Adrenal gland (tissue), 9 donors: ENCODE measurements at regions not wholly inside any gene's neighbourhood (a gene's known extent, or its start where the extent isn't known, plus 50 kb on each side); places are given as distances from the start of the nearest gene placed in this dataset.

Source experiments
- DNase-seq, 7 donors: peaks; one replicate each; pipeline ENCODE4 v3.0.0-alpha.2; 2019 to 2020
- H3K27ac ChIP-seq, 5 donors: fragments of 200-600 bp; sonication (generic) in 4 of 5; 1 replicate in 3 of 5; 2 replicates in 2 of 5; pipeline versions ENCODE4 v1.5.1 to v1.8.0; 2016 to 2020; ENCODE audit warnings: mild to moderate bottlenecking in 1 of 5
- H3K27me3 ChIP-seq: fragments of 200-600 bp; 2 replicates; pipeline ENCODE4 v1.8.0; 2021
- H3K36me3 ChIP-seq, 2 donors: fragments of 200-600 bp; replicated peaks in 1 of 2; 1 replicate in 1 of 2; 2 replicates in 1 of 2; pipeline versions ENCODE4 v1.5.1 to v1.8.0; 2018 to 2022
- H3K4me1 ChIP-seq, 2 donors: fragments of 200-600 bp; replicated peaks in 1 of 2; 1 replicate in 1 of 2; 2 replicates in 1 of 2; pipeline versions ENCODE4 v1.5.1 to v1.8.0; 2018 to 2021
- H3K4me3 ChIP-seq, 4 donors: fragments of 200-600 bp; sonication (generic) in 3 of 4; one replicate each; pipeline ENCODE4 v1.5.1; 2016 to 2018
- H3K9me3 ChIP-seq, 3 donors: fragments of 200-600 bp; sonication (generic) in 1 of 3; replicated peaks in 1 of 3; 1 replicate in 2 of 3; 2 replicates in 1 of 3; pipeline versions ENCODE4 v1.5.1 to v1.8.0; 2016 to 2021
- CTCF ChIP-seq, 6 experiments: fragments of 450-650 bp in 4 of 6; fragments of 200-600 bp in 2 of 6; sonication (generic) in 1 of 6; IDR thresholded peaks; 1 replicate in 5 of 6; 2 replicates in 1 of 6; pipeline versions ENCODE4 v1.5.1 to v1.8.0; 2016 to 2021; ENCODE audit warnings: antibody characterized with exemption in 6 of 6, mild to moderate bottlenecking in 2 of 6, moderate library complexity in 1 of 6
- POLR2A ChIP-seq, 2 donors: fragments of 450-650 bp; IDR thresholded peaks; one replicate each; pipeline ENCODE4 v1.6.1; 2017; ENCODE audit warnings: antibody characterized with exemption in 2 of 2, mild to moderate bottlenecking in 2 of 2, moderate library complexity in 1 of 2
- WGBS, 4 donors: extraction: QIAGEN DNeasy Blood & Tissue Kit in 2 of 4; methylation state at CpG; one replicate each; pipeline versions ENCODE4 v1.1.5 to v1.1.7; 2013 to 2017; 5-methylcytosine and 5-hydroxymethylcytosine counted together
- intact Hi-C, 2 donors: fragments of 100-400 bp; cut with DNase I; formaldehyde crosslinking; loops; one replicate each; pipeline versions ENCODE4 v1.14.1 to v1.15.0; 2022 to 2023
- donor health status: healthy with polysubstance abuse.
- donor health status: Bipolar disorder and iron deficiency.
- donor health status: DM: yes; HTN: yes; CAD: no.
- donor health status: DM: no; HTN: no; CAD: no.
- donor health status: DM: no; HTN: no; CAD: no.

DNA sequence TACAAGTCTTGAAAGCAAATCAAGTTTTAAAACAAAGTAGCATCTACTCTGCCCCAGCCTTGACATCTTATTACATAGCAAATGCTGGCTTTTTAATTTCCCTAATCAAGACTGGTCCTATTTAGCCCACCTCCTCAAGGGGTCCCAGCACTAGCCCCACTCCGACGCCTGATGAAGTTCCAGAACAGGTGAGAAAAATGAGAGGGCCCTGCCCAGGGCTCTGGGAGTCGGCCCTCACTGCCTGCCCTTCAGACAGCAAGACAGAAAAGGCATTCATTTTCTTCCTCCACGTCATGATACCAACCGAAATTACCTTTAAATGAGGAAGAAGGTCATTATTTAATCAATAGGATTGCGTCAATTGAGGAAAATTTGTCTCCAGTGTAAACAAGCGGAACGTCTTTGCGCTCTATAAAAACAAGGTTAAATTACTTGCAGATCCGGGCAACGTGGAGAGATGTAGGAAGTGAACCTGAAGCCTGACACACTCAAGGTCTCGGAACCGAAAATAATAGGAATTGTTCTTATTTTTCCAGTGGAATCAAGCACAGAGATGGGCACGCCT is 170.6 kb upstream of the PKDCC start:
- no peak for DNase-seq
- Histone ChIP-seq H3K36me3 (no peaks in the 10 kb centered on the region), H3K4me1 (peaks cover 0 to 9% of the 10 kb centered on the region in 2 donors), H3K27me3 (no peaks in the 10 kb centered on the region), H3K9me3 (no peaks in the 10 kb centered on the region), H3K4me3 (no peak overlapping the region), H3K27ac (no peak overlapping the region)
- 87 to 91% (median 89%) methylated on average over 14 of the region's 14 CpGs for WGBS, 4 donors
- no peak for TF ChIP-seq CTCF (IDR thresholded peaks at IDR 0.05)
- no peak for TF ChIP-seq POLR2A (IDR thresholded peaks at IDR 0.05)
- intact Hi-C loops: no loop called here

DNA sequence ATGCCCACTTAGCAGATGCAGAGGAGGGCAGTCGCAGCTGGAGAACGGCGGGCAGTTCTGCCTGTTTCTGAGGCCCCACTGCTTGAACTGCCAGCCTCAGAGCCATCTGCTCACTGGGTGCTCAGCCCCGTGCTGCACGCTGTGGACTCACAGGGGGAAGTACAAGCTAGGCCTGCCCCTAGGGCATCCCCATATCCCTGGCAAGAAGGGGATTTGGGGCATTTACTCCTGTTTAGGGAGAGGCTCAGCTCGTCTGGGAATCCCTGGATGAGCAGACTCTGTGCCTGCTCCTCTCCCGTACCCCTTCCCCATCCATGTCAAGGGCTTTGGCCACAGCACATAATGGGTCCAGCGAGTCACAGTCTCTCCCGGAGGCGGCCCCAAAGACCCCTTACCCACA is 169.8 kb upstream of the PKDCC start:
- peaks cover 0 to 9% of the 10 kb centered on the region in 2 donors for H3K4me1 ChIP-seq
- 89 to 100% (median 91%) methylated on average over 2 to 10 of the region's 10 CpGs for WGBS, 4 donors
- intact Hi-C loops: no loop called here
- no peaks in the 10 kb centered on the region for H3K27me3 ChIP-seq
- no peak for TF ChIP-seq CTCF (IDR thresholded peaks at IDR 0.05)
- TF ChIP-seq POLR2A (IDR thresholded peaks at IDR 0.05): no peak
- H3K27ac ChIP-seq: peak overlapping the region in 2 of 5 donors; percentile 62 to 80
- no peak for DNase-seq
- no peaks in the 10 kb centered on the region for H3K36me3 ChIP-seq
- no peaks in the 10 kb centered on the region for H3K9me3 ChIP-seq
- no peak overlapping the region for H3K4me3 ChIP-seq

DNA sequence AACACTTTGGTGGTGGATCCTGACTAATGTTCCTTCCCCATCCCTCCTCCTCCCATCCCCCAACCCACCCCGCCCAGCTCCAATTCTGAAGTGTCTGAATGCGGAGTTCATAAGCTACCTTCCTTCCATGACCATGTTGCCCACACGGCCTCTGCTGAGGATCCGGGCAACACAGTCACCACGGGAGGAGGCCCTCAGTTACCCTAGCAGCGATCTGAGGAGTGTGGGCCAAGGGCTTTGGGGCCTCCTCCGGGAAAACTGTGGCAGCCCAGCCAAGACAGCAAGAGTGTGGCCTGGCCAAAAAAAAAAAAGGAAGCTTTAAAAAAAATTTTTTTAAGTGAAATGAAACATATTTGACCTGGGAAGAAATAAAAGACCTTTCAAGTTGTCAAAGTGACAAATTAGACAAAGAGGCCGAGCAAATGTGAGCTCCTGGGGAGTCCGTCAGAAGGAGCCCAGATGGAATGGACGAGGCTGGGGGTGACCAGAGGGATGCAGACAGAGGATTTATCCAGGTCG is 169.0 kb upstream of the PKDCC start:
- Histone ChIP-seq H3K4me1 (peaks cover 0 to 9% of the 10 kb centered on the region in 2 donors), H3K36me3 (no peaks in the 10 kb centered on the region), H3K4me3 (no peak overlapping the region), H3K27me3 (no peaks in the 10 kb centered on the region), H3K9me3 (no peaks in the 10 kb centered on the region), H3K27ac (peak overlapping the region in 2 of 5 donors; percentile 62 to 80)
- intact Hi-C loops: no loop called here
- TF ChIP-seq CTCF (IDR thresholded peaks at IDR 0.05): no peak
- TF ChIP-seq POLR2A (IDR thresholded peaks at IDR 0.05): no peak
- DNase-seq: no peak
- WGBS, 4 donors: 56 to 68% (median 62%) methylated on average over 11 of the region's 11 CpGs

GRCh38 chr2:41879235-41879916 is 168.4 kb upstream of the PKDCC start:
- TF ChIP-seq CTCF (IDR thresholded peaks at IDR 0.05): no peak
- TF ChIP-seq POLR2A (IDR thresholded peaks at IDR 0.05): no peak
- DNase-seq: no peak
- H3K27me3 ChIP-seq: no peaks in the 10 kb centered on the region
- peaks cover 0 to 9% of the 10 kb centered on the region in 2 donors for H3K4me1 ChIP-seq
- intact Hi-C loops: no loop called here
- H3K4me3 ChIP-seq: no peak overlapping the region
- no peaks in the 10 kb centered on the region for H3K36me3 ChIP-seq
- peak overlapping the region in 3 of 5 donors; percentile 6 to 62 (median 53) for H3K27ac ChIP-seq
- no peaks in the 10 kb centered on the region for H3K9me3 ChIP-seq
- WGBS, 4 donors: 55 to 77% (median 72%) methylated on average over 6 to 10 of the region's 10 CpGs
